ENCODE measurements at regions not wholly inside any gene's neighbourhood (a gene's known extent, or its start where the extent isn't known, plus 50 kb on each side); places are given as distances from the start of the nearest gene placed in this dataset.

GRCh38 chr13:40388617-40389016 lies 277.8 kb downstream of the FOXO1 start (continued):
- TF ChIP-seq SMC3 (IDR thresholded peaks at IDR 0.05; ENCODE audit: borderline replicate concordance, low read length) (peak; percentile 20; the same call in 1 of the 2 replicates), POLR2AphosphoS5 (IDR thresholded peaks at IDR 0.05; ENCODE audit: low read length) (peak; percentile 66; the same call in 1 of the 2 replicates), CREB1 (IDR thresholded peaks at IDR 0.05; ENCODE audit: low read depth) (0 out of 2 replicates have a peak, but pooled peaks have one; percentile 40), RAD21 (IDR thresholded peaks at IDR 0.05; ENCODE audit: insufficient read depth, low read depth, low read length) (no peak), KDM1A (IDR thresholded peaks at IDR 0.05; ENCODE audit: borderline replicate concordance) (no peak), RUNX3 (IDR thresholded peaks at IDR 0.05; ENCODE audit: low read length) (peak; percentile 91), SRF (IDR thresholded peaks at IDR 0.05; ENCODE audit: low read depth in 2 of 2, low read length in 2 of 2) (no peak), PAX5 (IDR thresholded peaks at IDR 0.05; ENCODE audit: borderline replicate concordance, low read depth, low read length) (0 out of 2 replicates have a peak, but pooled peaks have one; percentile 11), NBN (IDR thresholded peaks at IDR 0.05) (0 out of 2 replicates have a peak, but pooled peaks have one; percentile 22), BHLHE40 (IDR thresholded peaks at IDR 0.05; ENCODE audit: borderline replicate concordance in 1 of 2, low read depth in 2 of 2, low read length in 1 of 2) (peak in 1 of 2 experiments; percentile 56; a peak in 1 of 4 replicates), E4F1 (IDR thresholded peaks at IDR 0.05; ENCODE audit: borderline replicate concordance, partially characterized antibody) (no peak), DPF2 (IDR thresholded peaks at IDR 0.05) (no peak), NR2F1 (conservative IDR thresholded peaks at IDR 0.05) (no peak), FOS (IDR thresholded peaks at IDR 0.05; ENCODE audit: borderline replicate concordance, extremely low read depth, insufficient read length) (no peak), POLR2A (IDR thresholded peaks at IDR 0.05; ENCODE audit: low read depth, low read length) (peak; percentile 69), RELA (IDR thresholded peaks at IDR 0.05; ENCODE audit: borderline replicate concordance, partially characterized antibody) (no peak), ATF7 (IDR thresholded peaks at IDR 0.05; ENCODE audit: low read depth) (0 out of 2 replicates have a peak, but pooled peaks have one; percentile 11), ASH2L (IDR thresholded peaks at IDR 0.05; ENCODE audit: borderline replicate concordance, low read depth) (no peak)
- TF ChIP-seq, protein P1, sequence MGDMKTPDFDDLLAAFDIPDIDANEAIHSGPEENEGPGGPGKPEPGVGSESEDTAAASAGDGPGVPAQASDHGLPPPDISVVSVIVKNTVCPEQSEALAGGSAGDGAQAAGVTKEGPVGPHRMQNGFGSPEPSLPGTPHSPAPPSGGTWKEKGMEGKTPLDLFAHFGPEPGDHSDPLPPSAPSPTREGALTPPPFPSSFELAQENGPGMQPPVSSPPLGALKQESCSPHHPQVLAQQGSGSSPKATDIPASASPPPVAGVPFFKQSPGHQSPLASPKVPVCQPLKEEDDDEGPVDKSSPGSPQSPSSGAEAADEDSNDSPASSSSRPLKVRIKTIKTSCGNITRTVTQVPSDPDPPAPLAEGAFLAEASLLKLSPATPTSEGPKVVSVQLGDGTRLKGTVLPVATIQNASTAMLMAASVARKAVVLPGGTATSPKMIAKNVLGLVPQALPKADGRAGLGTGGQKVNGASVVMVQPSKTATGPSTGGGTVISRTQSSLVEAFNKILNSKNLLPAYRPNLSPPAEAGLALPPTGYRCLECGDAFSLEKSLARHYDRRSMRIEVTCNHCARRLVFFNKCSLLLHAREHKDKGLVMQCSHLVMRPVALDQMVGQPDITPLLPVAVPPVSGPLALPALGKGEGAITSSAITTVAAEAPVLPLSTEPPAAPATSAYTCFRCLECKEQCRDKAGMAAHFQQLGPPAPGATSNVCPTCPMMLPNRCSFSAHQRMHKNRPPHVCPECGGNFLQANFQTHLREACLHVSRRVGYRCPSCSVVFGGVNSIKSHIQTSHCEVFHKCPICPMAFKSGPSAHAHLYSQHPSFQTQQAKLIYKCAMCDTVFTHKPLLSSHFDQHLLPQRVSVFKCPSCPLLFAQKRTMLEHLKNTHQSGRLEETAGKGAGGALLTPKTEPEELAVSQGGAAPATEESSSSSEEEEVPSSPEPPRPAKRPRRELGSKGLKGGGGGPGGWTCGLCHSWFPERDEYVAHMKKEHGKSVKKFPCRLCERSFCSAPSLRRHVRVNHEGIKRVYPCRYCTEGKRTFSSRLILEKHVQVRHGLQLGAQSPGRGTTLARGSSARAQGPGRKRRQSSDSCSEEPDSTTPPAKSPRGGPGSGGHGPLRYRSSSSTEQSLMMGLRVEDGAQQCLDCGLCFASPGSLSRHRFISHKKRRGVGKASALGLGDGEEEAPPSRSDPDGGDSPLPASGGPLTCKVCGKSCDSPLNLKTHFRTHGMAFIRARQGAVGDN (IDR thresholded peaks at IDR 0.05) = peak; percentile 48; the same call in 1 of the 2 replicates
